Nucleus accumbens (tissue), 56 donors: ENCODE measurements at regions not wholly inside any gene's neighbourhood (a gene's known extent, or its start where the extent isn't known, plus 50 kb on each side); places are given as distances from the start of the nearest gene placed in this dataset.

Source experiments
- DNase-seq, 56 donors: peaks; one replicate each; lab custom pipeline; 2025; lab: John Stamatoyannopoulos, UW

GRCh38 chr4:147096667-147097604 is 151.3 kb upstream of the TTC29 start:
- no peak for DNase-seq

GRCh38 chr4:147101678-147102077 is 156.0 kb upstream of the TTC29 start:
- no peak for DNase-seq

GRCh38 chr4:147102596-147102995 is 156.9 kb upstream of the TTC29 start:
- no peak for DNase-seq

GRCh38 chr4:147103403-147103946 is 157.8 kb upstream of the TTC29 start:
- DNase-seq = peak in 27 of 56 donors; percentile 3 to 57 (median 21)

GRCh38 chr4:147104768-147105167 is 159.1 kb upstream of the TTC29 start:
- DNase-seq = no peak

- DNase-seq = no peak
These were observed 162.7 kb upstream of the TTC29 start for GRCh38 chr4:147108409-147108808.

GRCh38 chr4:147109800-147110199 is 164.1 kb upstream of the TTC29 start:
- DNase-seq = no peak

GRCh38 chr4:147110473-147111367 is 165.1 kb upstream of the TTC29 start:
- no peak for DNase-seq

GRCh38 chr4:147112196-147112595 is 166.5 kb upstream of the TTC29 start:
- peak in 2 of 56 donors; percentile 1 to 5 for DNase-seq

GRCh38 chr4:147117431-147117830 is 171.8 kb upstream of the TTC29 start:
- no peak for DNase-seq

GRCh38 chr4:147118528-147118927 is 172.9 kb upstream of the TTC29 start:
- DNase-seq = no peak

- DNase-seq = no peak
These were observed 177.0 kb upstream of the TTC29 start for GRCh38 chr4:147122685-147123084.

- no peak for DNase-seq
These were observed 177.5 kb upstream of the TTC29 start for GRCh38 chr4:147123146-147123545.

- no peak for DNase-seq
These were observed 183.1 kb upstream of the TTC29 start for GRCh38 chr4:147128787-147129186.

GRCh38 chr4:147129687-147130086 is 184.0 kb upstream of the TTC29 start:
- no peak for DNase-seq

- DNase-seq = no peak
These were observed 189.0 kb upstream of the TTC29 start for GRCh38 chr4:147134536-147135210.

- DNase-seq = no peak
These were observed 190.6 kb upstream of the TTC29 start for GRCh38 chr4:147136310-147136709.

- no peak for DNase-seq
These were observed 191.1 kb upstream of the TTC29 start for GRCh38 chr4:147136751-147137150.

- no peak for DNase-seq
These were observed 191.6 kb upstream of the TTC29 start for GRCh38 chr4:147137280-147137679.

GRCh38 chr4:147138171-147138570 is 192.5 kb upstream of the TTC29 start:
- DNase-seq = no peak
